Glutamatergic neuron (in vitro differentiated cells): ENCODE measurements at regions not wholly inside any gene's neighbourhood (a gene's known extent, or its start where the extent isn't known, plus 50 kb on each side); places are given as distances from the start of the nearest gene placed in this dataset.
"Not testable (repeated sequence)": the region's sequence is repeated elsewhere in the genome, so short reads cannot be mapped to it uniquely, and the experiment has no call there.

ENCODE experiments used
- DNase-seq: peaks from one replicate; pipeline ENCODE4 v3.0.0; 2022
- H3K27ac Mint-ChIP-seq: one replicate; pipeline ENCODE4 v1.8.0; 2020; ENCODE audit warnings: mild to moderate bottlenecking, mixed read lengths, inconsistent platforms; ENCODE audit not compliant: unreplicated experiment
- H3K27me3 Mint-ChIP-seq: one replicate; pipeline ENCODE4 v1.8.0; 2020; ENCODE audit warnings: mild to moderate bottlenecking, moderate library complexity, mixed read lengths, inconsistent platforms; ENCODE audit not compliant: unreplicated experiment
- H3K36me3 Mint-ChIP-seq: one replicate; pipeline ENCODE4 v1.8.0; 2020; ENCODE audit warnings: mild to moderate bottlenecking, mixed read lengths, inconsistent platforms; ENCODE audit not compliant: unreplicated experiment
- H3K4me1 Mint-ChIP-seq: one replicate; pipeline ENCODE4 v1.8.0; 2020; ENCODE audit warnings: mild to moderate bottlenecking, low read depth, mixed read lengths, inconsistent platforms; ENCODE audit not compliant: unreplicated experiment
- H3K4me3 Mint-ChIP-seq: one replicate; pipeline ENCODE4 v1.8.0; 2020; ENCODE audit warnings: mild to moderate bottlenecking, mixed read lengths, inconsistent platforms; ENCODE audit not compliant: unreplicated experiment
- H3K9me3 Mint-ChIP-seq: one replicate; pipeline ENCODE4 v1.8.0; 2020; ENCODE audit warnings: mild to moderate bottlenecking, moderate library complexity, mixed read lengths, inconsistent platforms; ENCODE audit not compliant: unreplicated experiment
- TF ChIP-seq, protein P1 (sequence below): fragments of 200-600 bp; sonication (generic); IDR thresholded peaks from one replicate; pipeline ENCODE4 v1.5.0; 2021; ENCODE audit not compliant: partially characterized antibody, unreplicated experiment

- H3K27me3 Mint-ChIP-seq, H3K4me3 Mint-ChIP-seq, H3K27ac Mint-ChIP-seq, H3K4me1 Mint-ChIP-seq, H3K9me3 Mint-ChIP-seq, DNase-seq, H3K36me3 Mint-ChIP-seq: not testable (repeated sequence)
Measured at GRCh38 chr4:86413426-86413825, 53.6 kb upstream of the MAPK10 start.

DNA sequence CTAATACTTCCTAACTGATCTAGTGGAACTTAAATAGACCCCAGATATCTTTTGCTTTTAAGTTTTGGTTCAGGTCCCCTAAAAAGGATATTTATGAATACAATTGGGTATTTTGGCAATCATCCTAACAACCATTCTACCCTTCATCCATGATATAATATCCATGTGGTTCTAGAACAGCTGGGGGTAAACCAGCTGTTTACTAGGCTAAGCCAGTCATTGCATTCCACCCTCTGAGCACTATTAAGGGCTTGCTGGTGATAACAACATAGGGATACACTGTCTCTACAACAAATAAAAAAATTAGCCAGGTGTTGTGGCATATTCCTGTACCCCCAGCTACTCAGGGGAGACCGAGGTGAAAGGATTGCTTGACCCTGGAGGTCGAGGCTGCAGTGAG lies 54.8 kb upstream of the MAPK10 start:
- Mint-ChIP-seq H3K4me3 (no peak overlapping the region), H3K4me1 (no peaks in the 10 kb centered on the region), H3K36me3 (peaks cover 5% of the 10 kb centered on the region), H3K27ac (no peak overlapping the region), H3K9me3 (peaks cover 2% of the 10 kb centered on the region), H3K27me3 (no peaks in the 10 kb centered on the region)
- DNase-seq = no peak
- TF ChIP-seq, protein P1, sequence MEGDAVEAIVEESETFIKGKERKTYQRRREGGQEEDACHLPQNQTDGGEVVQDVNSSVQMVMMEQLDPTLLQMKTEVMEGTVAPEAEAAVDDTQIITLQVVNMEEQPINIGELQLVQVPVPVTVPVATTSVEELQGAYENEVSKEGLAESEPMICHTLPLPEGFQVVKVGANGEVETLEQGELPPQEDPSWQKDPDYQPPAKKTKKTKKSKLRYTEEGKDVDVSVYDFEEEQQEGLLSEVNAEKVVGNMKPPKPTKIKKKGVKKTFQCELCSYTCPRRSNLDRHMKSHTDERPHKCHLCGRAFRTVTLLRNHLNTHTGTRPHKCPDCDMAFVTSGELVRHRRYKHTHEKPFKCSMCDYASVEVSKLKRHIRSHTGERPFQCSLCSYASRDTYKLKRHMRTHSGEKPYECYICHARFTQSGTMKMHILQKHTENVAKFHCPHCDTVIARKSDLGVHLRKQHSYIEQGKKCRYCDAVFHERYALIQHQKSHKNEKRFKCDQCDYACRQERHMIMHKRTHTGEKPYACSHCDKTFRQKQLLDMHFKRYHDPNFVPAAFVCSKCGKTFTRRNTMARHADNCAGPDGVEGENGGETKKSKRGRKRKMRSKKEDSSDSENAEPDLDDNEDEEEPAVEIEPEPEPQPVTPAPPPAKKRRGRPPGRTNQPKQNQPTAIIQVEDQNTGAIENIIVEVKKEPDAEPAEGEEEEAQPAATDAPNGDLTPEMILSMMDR = no peak

DNA sequence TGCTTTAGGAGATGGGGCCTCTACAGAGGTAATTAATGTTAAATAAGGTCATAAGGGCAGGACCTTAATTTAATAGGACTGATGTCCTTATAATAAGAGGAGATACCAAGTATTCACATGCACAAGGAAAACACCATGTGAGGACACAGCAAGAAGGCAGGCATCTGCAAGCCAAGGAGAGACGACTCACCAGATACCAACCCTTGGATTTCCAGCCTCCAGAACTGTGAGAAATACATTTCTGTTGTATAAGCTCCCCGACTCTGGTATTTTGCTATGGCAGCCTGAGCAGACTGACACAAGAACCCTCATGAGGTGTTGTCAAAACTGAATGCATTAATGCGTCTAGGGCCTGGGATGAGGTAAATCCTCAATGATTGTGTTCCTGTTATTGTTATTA lies 56.2 kb upstream of the MAPK10 start:
- Mint-ChIP-seq H3K27me3 (no peaks in the 10 kb centered on the region), H3K36me3 (peaks cover 1% of the 10 kb centered on the region), H3K9me3 (peaks cover 2% of the 10 kb centered on the region), H3K4me3 (no peak overlapping the region), H3K4me1 (no peaks in the 10 kb centered on the region), H3K27ac (no peak overlapping the region)
- DNase-seq = no peak
- TF ChIP-seq, protein P1 = no peak

- H3K9me3 Mint-ChIP-seq = no peaks in the 10 kb centered on the region
- no peaks in the 10 kb centered on the region for H3K36me3 Mint-ChIP-seq
- no peak overlapping the region for H3K27ac Mint-ChIP-seq
- H3K4me3 Mint-ChIP-seq = no peak overlapping the region
- no peak for DNase-seq
- no peaks in the 10 kb centered on the region for H3K4me1 Mint-ChIP-seq
- TF ChIP-seq, protein P1 = no peak
- H3K27me3 Mint-ChIP-seq = no peaks in the 10 kb centered on the region
Measured at GRCh38 chr4:86421461-86421860, 61.6 kb upstream of the MAPK10 start.

DNA sequence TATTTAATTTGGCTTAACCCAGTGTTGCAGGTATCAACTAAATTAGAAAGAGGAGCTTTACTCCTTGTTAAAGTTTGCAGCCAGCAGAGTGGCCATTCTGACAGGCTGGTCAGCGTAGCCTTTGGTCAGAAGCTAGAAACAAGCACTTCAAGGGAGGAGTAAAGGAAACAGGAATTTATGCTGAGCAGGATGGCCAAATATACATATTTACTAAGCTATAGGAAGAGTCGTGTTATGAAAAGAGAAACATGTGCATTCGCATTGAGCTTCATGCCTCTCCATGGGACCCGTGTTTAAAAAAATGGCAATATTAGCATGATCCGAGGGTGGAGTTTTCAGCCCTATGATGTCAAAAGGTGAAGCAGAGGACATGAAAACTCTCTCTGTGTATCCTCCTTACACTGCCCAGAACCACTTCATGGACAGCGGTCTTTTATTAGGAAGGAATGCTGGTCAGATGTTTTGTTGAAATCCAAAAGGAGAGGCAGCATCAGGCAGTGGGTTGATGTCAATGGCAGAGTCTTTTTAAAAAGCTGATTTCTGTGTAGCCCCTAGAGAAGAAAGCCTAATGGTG lies 71.8 kb upstream of the MAPK10 start:
- Mint-ChIP-seq H3K27me3 (no peaks in the 10 kb centered on the region), H3K36me3 (no peaks in the 10 kb centered on the region), H3K4me1 (no peaks in the 10 kb centered on the region), H3K9me3 (peaks cover 2% of the 10 kb centered on the region), H3K4me3 (no peak overlapping the region), H3K27ac (no peak overlapping the region)
- DNase-seq = no peak
- TF ChIP-seq, protein P1 = no peak
